Activated CD4-positive, alpha-beta T cell treated with anti-CD3 and anti-CD28 coated beads, Interleukin-2, amount 10 ng/mL, durations not matched to agents 7 days and 5 days (primary cell): ENCODE measurements at regions not wholly inside any gene's neighbourhood (a gene's known extent, or its start where the extent isn't known, plus 50 kb on each side); places are given as distances from the start of the nearest gene placed in this dataset.
"Not testable (repeated sequence)": the region's sequence is repeated elsewhere in the genome, so short reads cannot be mapped to it uniquely, and the experiment has no call there.

Experiments
- CTCF ChIA-PET: fragments of 350-600 bp; sonication (Branson Sonifier 250); formaldehyde crosslinking; loops from one replicate; lab custom pipeline; 2021; ENCODE audit warnings: antibody characterized with exemption; lab: Charles Lee
- POLR2A ChIA-PET: fragments of 350-600 bp; sonication (Branson Sonifier 250); formaldehyde crosslinking; loops from one replicate; lab custom pipeline; 2021; ENCODE audit warnings: antibody characterized with exemption; lab: Charles Lee
- DNase-seq: peaks from one replicate; pipeline ENCODE4 v3.0.0-alpha.2; 2020
- H3K27ac Mint-ChIP-seq: one replicate; pipeline ENCODE4 v1.8.0; 2021; ENCODE audit warnings: mild to moderate bottlenecking, moderate library complexity, mixed read lengths
- H3K27me3 Mint-ChIP-seq: one replicate; pipeline ENCODE4 v1.8.0; 2021; ENCODE audit warnings: mixed read lengths
- H3K36me3 Mint-ChIP-seq: one replicate; pipeline ENCODE4 v1.8.0; 2021; ENCODE audit warnings: low read depth, mixed read lengths
- H3K4me1 Mint-ChIP-seq: one replicate; pipeline ENCODE4 v1.8.0; 2021; ENCODE audit warnings: mixed read lengths
- H3K4me3 Mint-ChIP-seq: one replicate; pipeline ENCODE4 v1.8.0; 2021; ENCODE audit warnings: mild to moderate bottlenecking, moderate library complexity, mixed read lengths
- H3K9me3 Mint-ChIP-seq: one replicate; pipeline ENCODE4 v1.8.0; 2021; ENCODE audit warnings: mixed read lengths

DNA sequence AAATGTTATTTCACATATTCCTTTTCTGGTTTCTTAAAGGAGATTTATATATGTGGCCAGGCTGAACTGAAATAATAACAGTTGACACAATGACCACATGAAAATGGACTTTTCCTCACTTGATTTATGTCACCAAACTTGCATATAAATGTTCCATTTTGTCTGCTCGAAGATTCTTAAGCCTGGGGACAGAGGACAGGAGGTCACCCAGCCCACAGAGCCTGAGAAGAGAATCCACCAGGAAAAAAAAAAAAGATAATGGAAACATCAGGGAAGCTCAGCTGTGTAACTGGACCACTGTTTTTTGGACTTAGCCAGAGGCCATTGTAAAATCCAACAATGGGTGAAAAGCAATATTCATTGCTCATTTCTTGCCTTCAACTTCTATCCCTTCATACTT, 359.0 kb upstream of the FGF16 start:
- Mint-ChIP-seq H3K4me1 (no peaks in the 10 kb centered on the region), H3K27me3 (no peaks in the 10 kb centered on the region), H3K4me3 (no peak overlapping the region), H3K9me3 (no peaks in the 10 kb centered on the region), H3K36me3 (no peaks in the 10 kb centered on the region), H3K27ac (no peak overlapping the region)
- ChIA-PET CTCF (no interaction called here), POLR2A (no interaction called here)
- no peak for DNase-seq

DNA sequence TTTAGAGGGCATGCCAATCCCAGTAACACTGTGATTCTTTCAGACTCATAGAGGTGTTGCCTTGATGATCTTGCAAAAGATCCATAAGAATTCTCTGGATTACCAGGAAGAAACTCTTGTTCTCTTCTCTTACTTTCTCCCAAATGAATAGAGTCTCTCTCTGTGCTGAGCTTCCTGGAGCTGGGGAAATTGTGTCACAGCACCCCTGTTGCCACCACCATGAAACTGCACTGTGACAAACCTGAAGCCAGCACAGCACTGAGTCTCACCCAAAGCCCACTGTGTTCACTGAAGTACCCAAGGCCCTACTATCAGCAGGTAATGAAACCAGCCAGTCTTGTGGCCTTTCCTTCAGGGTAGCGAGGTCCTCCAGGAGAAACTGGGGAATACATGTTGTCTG, 332.7 kb upstream of the FGF16 start:
- POLR2A ChIA-PET: no interaction called here
- Mint-ChIP-seq H3K27ac (no peak overlapping the region), H3K4me1 (no peaks in the 10 kb centered on the region), H3K4me3 (no peak overlapping the region), H3K9me3 (no peaks in the 10 kb centered on the region), H3K27me3 (no peaks in the 10 kb centered on the region), H3K36me3 (no peaks in the 10 kb centered on the region)
- no peak for DNase-seq
- CTCF ChIA-PET: no interaction called here

DNA sequence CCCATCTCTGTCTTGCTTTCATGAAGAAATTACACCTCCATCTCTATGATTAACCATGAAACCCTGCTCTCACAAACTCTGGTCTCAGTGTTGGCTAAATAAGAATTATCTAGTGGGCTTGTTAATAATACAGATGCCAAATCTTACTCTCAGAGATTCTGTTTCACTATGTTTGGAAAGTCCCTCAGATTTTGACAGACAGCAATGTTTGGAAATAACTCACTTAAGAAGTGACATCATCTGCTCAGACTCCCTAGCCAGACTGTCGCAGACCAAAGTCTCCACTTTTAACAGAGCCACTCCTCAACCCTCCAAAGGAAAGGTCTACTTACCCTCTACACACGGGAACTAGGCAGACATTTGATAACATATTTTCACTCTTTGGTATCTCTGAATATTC, 328.5 kb upstream of the FGF16 start:
- H3K27me3 Mint-ChIP-seq: no peaks in the 10 kb centered on the region

DNA sequence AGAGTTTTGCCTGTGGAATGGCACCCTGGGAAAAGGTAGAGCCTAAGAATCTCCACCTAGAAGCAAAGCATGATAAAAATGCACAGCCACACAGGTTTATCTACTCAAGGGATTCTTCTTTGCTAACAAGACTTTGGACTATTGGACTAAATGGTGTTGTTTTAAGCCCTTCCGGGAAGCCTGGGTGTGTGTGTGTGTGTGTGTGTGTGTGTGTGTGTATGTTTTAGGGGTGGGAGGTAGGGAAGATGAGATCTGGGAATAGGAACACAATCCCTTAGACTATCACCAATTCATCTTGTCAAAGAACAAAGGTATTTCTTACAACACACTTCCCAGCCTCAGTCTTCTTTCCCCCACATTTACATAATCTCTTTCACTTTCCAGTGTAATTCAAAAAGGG, 327.5 kb upstream of the FGF16 start:
- no peak for DNase-seq
- no peak overlapping the region for H3K4me3 Mint-ChIP-seq
- no peaks in the 10 kb centered on the region for H3K36me3 Mint-ChIP-seq
- H3K4me1 Mint-ChIP-seq: no peaks in the 10 kb centered on the region
- no peaks in the 10 kb centered on the region for H3K9me3 Mint-ChIP-seq
- H3K27me3 Mint-ChIP-seq: no peaks in the 10 kb centered on the region
- ChIA-PET CTCF (no interaction called here), POLR2A (no interaction called here)
- H3K27ac Mint-ChIP-seq: no peak overlapping the region

More for the DNA sequence above, 328.5 kb upstream of the FGF16 start:
- no peaks in the 10 kb centered on the region for H3K36me3 Mint-ChIP-seq
- no peak for DNase-seq
- CTCF ChIA-PET: no interaction called here
- no peak overlapping the region for H3K4me3 Mint-ChIP-seq
- no peaks in the 10 kb centered on the region for H3K4me1 Mint-ChIP-seq
- H3K27ac Mint-ChIP-seq: no peak overlapping the region
- no peaks in the 10 kb centered on the region for H3K9me3 Mint-ChIP-seq
- POLR2A ChIA-PET: no interaction called here

DNA sequence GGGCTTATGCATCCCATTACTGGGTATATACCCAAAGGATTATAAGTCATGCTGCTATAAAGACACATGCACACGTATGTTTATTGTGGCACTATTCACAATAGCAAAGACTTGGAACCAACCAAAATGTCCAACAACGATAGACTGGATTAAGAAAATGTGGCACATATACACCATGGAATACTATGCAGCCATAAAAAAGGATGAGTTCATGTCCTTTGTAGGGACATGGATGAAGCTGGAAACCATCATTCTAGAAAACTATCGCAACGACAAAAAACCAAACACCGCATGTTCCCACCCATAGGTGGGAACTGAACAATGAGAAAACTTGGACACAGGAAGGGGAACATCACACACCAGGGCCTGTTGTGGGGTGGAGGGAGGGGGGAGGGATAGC, 323.3 kb upstream of the FGF16 start:
- H3K4me1 Mint-ChIP-seq, DNase-seq, H3K36me3 Mint-ChIP-seq, H3K27me3 Mint-ChIP-seq, H3K9me3 Mint-ChIP-seq, CTCF ChIA-PET, H3K27ac Mint-ChIP-seq, H3K4me3 Mint-ChIP-seq, POLR2A ChIA-PET: not testable (repeated sequence)

DNA sequence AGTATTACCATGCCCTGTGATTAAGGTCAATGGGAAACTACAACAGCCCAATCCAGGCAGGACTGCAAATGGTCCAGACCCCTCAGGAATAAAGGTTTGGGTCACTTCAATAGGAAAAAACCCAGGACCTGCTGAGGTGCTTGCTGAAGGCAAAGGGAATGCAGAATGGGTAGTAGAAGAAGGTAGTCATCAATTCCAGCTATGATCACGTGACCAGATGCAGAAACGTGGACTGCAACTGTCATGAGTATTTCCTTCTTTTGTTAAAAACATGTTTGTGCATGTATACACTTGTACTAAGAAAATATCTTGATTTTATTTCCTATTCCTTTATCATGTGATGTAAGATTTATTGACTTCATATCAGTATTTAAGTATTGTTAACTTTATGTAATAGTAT, 319.6 kb upstream of the FGF16 start:
- H3K27ac Mint-ChIP-seq, CTCF ChIA-PET, H3K36me3 Mint-ChIP-seq: not testable (repeated sequence)

DNA sequence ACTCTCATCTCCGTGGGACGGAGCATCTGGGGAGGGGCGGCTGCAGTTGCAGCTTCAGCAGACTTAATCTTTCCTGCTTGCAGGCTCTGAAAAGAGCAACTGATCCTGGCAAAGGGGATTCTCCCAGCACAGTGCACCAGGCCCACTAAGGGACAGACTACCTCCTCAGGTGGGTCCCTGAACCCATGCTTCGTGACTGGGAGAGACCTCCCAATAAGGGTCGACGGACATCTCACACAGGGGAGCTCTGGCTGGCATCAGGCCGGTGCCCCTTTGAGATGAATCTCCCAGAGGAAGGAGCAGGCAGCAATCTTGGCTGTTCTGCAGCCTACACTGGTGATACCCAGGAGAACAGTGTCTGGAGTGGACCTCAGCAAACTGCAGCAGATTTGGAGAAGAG, 303.3 kb upstream of the FGF16 start:
- no peak overlapping the region for H3K4me3 Mint-ChIP-seq
- peaks cover 2% of the 10 kb centered on the region for H3K9me3 Mint-ChIP-seq
- no peak for DNase-seq
- ChIA-PET POLR2A (no interaction called here), CTCF (no interaction called here)
- H3K36me3 Mint-ChIP-seq: no peaks in the 10 kb centered on the region
- H3K4me1 Mint-ChIP-seq: no peaks in the 10 kb centered on the region
- no peak overlapping the region for H3K27ac Mint-ChIP-seq
- no peaks in the 10 kb centered on the region for H3K27me3 Mint-ChIP-seq

More for the DNA sequence above, 319.6 kb upstream of the FGF16 start:
- H3K4me3 Mint-ChIP-seq, H3K27me3 Mint-ChIP-seq, H3K4me1 Mint-ChIP-seq, DNase-seq, POLR2A ChIA-PET, H3K9me3 Mint-ChIP-seq: not testable (repeated sequence)

DNA sequence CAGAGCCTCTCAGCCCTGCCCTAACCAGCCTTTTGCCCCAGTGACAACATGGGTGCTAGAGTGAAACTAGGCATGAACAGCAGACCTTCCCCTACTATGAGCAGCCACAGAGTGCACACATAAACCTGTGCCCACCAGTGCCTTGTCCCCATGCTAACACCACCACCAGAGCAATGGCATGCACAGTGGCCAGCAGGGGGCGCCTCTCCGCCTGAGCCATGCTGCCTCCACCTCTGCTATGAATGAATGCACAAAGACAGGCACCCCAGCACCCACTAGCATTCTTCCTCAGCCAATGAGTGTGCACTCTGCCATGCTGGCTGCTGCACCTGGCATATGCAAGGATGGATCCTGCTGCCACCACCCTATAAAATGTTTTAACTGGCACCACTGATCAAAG, 286.9 kb upstream of the FGF16 start:
- CTCF ChIA-PET: no interaction called here
- Mint-ChIP-seq H3K4me3 (no peak overlapping the region), H3K27ac (no peak overlapping the region), H3K4me1 (no peaks in the 10 kb centered on the region), H3K27me3 (no peaks in the 10 kb centered on the region), H3K36me3 (no peaks in the 10 kb centered on the region), H3K9me3 (peaks cover 2% of the 10 kb centered on the region)
- DNase-seq: peak; percentile 5
- POLR2A ChIA-PET: no interaction called here

DNA sequence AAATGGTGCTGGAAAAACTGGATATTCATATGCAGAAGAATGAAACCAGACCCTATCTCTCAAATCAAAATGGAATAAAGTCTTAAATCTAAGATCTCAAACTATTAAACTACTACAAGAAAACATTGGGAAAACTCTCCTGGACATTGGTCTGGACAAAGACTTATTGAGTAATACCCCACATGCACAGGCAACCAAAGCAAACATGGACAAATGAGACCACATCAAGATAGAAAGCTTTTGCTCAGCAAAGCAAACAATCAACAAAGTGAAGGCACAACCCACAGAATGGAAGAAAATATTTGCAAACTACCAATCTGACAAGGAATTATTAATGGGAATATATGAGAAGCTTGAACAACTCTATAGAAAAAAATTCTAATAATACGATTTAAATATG, 284.4 kb upstream of the FGF16 start:
- no peaks in the 10 kb centered on the region for H3K27me3 Mint-ChIP-seq
- CTCF ChIA-PET: no interaction called here
- POLR2A ChIA-PET: no interaction called here

DNA sequence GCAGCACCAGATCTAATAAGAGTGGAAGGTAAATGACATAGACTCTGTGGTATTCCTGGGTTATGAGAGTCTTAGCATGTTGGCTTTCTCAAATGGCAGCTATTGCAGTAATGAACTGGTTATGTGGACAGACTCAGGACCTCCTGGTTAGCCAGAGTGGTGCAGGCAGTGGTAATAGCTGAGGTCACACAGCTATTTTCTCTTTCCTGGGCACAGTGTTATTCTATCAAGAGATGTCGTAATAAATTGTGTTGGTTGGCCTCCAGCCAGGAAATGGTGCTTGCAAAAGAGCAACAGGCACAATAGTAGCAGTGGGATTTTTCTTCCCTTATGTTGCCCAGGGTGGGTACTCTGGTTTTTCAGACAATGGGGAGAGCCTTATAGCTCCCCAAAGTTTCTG, 279.2 kb upstream of the FGF16 start:
- Mint-ChIP-seq H3K36me3 (no peaks in the 10 kb centered on the region), H3K4me1 (no peaks in the 10 kb centered on the region), H3K27ac (no peak overlapping the region), H3K4me3 (no peak overlapping the region), H3K27me3 (no peaks in the 10 kb centered on the region), H3K9me3 (no peaks in the 10 kb centered on the region)
- ChIA-PET CTCF (no interaction called here), POLR2A (no interaction called here)
- DNase-seq: no peak

More for the DNA sequence above, 284.4 kb upstream of the FGF16 start:
- no peak overlapping the region for H3K4me3 Mint-ChIP-seq
- H3K36me3 Mint-ChIP-seq: no peaks in the 10 kb centered on the region
- DNase-seq: no peak
- H3K9me3 Mint-ChIP-seq: peaks cover 2% of the 10 kb centered on the region
- H3K4me1 Mint-ChIP-seq: no peaks in the 10 kb centered on the region
- no peak overlapping the region for H3K27ac Mint-ChIP-seq

DNA sequence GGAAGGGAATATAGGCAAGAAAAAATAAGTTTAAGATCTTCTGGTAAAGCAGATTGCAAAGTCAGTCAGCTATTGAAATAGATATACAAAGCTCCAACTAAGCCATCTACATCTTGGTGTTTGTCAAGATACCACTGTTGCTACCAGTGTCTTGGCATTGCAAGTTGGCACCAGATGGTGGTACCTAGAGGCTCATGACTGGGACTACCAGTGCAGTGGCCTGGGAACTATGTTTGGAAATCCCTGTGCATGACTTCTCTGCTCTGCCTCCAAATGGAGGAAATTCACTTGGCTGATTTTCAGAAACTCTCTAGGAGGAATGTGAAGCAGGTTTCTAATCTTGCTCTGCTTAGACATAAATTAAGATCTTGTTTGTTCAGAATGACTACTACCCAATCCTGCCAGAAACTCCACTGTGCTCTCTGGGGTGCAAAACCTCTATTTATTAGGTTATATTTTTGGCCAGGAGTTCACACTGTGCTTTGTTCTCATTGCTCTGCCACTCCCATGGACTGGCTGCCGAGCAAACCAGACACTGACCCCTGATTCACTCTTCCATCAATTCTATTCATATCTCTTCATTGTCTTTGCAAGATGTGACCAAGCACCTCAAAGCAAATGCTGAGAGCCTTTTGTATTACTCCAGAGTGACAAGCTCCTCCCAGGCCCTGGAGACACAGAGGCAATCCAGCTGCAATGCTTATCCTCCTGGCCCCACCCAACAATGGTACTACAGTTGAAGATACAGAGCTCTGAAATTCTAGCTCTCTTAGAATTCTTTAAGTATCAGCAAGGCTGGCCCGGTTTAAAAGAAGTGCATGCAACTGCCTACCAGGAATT, 272.3 kb upstream of the FGF16 start:
- Mint-ChIP-seq H3K36me3 (no peaks in the 10 kb centered on the region), H3K4me3 (no peak overlapping the region), H3K9me3 (no peaks in the 10 kb centered on the region), H3K27me3 (no peaks in the 10 kb centered on the region), H3K4me1 (no peaks in the 10 kb centered on the region), H3K27ac (no peak overlapping the region)
- DNase-seq: no peak
- POLR2A ChIA-PET: no interaction called here
- CTCF ChIA-PET: no interaction called here

DNA sequence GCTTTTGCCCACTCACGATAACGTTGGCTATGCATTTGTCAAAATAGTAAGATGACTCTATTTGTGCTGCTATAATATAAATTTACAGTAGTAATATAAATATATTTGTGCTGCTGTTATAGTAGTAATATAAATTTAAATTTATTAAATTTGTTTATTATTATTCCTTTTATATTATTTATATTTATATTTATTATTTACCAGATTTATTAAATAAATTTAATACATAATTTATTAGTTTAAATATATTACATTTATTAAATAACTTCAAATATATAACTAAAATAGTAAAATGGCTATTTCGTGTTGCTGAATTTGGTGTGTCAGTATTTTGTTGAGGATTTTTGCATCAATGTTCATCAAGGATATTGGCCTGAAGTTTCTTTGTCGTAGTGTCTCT, 246.5 kb upstream of the FGF16 start:
- H3K36me3 Mint-ChIP-seq: no peaks in the 10 kb centered on the region
- H3K9me3 Mint-ChIP-seq: no peaks in the 10 kb centered on the region
- H3K4me1 Mint-ChIP-seq: no peaks in the 10 kb centered on the region
- POLR2A ChIA-PET: no interaction called here
- no peak for DNase-seq
- no peak overlapping the region for H3K27ac Mint-ChIP-seq
- H3K4me3 Mint-ChIP-seq: no peak overlapping the region
- H3K27me3 Mint-ChIP-seq: no peaks in the 10 kb centered on the region
- CTCF ChIA-PET: interaction anchor here (1.1 kb wide), 1 partner anchor 11 kb away, joined by 3 read pairs; no protein-coding TSS in a partner anchor

DNA sequence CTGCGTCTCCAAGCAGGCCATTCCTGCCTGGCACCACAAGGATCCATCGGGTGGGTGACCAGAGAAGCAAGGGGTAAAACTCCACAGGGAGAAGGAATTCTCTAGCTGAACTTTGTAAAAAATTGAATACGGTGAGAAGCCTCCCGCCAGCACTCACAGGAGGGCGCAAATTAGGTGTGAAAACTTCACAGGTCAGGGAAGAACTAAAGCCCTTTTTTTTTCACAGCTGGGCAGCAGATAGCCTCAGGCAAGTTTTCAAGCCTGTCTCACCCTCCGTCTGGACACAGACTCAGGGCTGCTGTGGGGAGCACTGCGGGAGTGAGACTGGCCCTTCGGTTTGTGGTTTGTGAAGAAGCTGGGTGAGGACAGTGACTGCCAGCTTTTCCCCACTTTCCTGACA, 224.1 kb upstream of the FGF16 start:
- CTCF ChIA-PET: no interaction called here
- no peaks in the 10 kb centered on the region for H3K36me3 Mint-ChIP-seq
- no peak overlapping the region for H3K27ac Mint-ChIP-seq
- H3K4me3 Mint-ChIP-seq: no peak overlapping the region
- DNase-seq: no peak
- POLR2A ChIA-PET: no interaction called here
- no peaks in the 10 kb centered on the region for H3K4me1 Mint-ChIP-seq
- H3K27me3 Mint-ChIP-seq: no peaks in the 10 kb centered on the region
- no peaks in the 10 kb centered on the region for H3K9me3 Mint-ChIP-seq

DNA sequence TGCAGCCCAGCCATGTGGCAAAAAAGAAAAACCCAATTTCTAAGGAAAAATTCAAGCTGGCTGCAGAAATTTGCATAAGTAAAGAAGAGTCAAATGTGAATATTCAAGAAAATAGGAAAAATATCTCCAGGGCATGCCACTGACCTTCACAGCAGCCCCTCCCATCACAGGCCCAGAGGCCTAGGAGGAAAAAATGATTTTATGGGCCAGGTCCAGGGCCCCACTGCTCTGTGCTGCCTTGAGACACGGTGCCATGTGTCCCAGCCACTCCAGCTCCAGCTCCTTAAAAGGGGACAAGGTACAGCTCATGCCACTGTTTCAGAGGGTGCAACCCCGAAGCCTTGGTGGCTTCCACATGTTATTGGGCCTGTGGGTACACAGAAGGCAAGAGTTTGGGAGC, 182.7 kb upstream of the FGF16 start:
- Mint-ChIP-seq H3K27ac (no peak overlapping the region), H3K4me3 (no peak overlapping the region), H3K36me3 (no peaks in the 10 kb centered on the region), H3K9me3 (peaks cover 19% of the 10 kb centered on the region), H3K27me3 (no peaks in the 10 kb centered on the region), H3K4me1 (no peaks in the 10 kb centered on the region)
- DNase-seq: no peak
- POLR2A ChIA-PET: no interaction called here
- CTCF ChIA-PET: no interaction called here
